ENCODE measurements at regions not wholly inside any gene's neighbourhood (a gene's known extent, or its start where the extent isn't known, plus 50 kb on each side); places are given as distances from the start of the nearest gene placed in this dataset.

DNA sequence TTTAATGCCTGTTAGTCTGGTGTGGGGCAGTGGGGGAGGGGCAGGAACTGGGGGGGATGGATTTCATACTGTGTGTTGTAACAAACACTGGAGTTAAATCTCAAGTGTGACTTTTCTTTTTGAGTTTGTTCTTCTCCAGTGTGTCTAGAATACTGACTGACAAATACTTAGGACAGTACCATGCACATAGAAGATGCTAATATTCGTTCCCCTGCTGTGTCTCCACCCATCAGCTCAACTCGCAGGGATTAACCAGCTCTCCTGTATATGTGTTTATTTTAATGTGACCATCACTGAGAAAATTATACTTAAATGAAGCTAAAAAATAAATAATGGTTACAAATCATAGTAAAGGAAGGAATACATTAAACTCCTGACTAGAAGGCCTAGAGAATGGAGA lies 150.9 kb upstream of the E2F8 start:
- TF ChIP-seq YY1 (IDR thresholded peaks at IDR 0.05; ENCODE audit: insufficient read depth, insufficient read length) (no peak), ZNF274 (IDR thresholded peaks at IDR 0.05; ENCODE audit: low read depth, low read length) (no peak)
